ENCODE measurements at regions not wholly inside any gene's neighbourhood (a gene's known extent, or its start where the extent isn't known, plus 50 kb on each side); places are given as distances from the start of the nearest gene placed in this dataset.

DNA sequence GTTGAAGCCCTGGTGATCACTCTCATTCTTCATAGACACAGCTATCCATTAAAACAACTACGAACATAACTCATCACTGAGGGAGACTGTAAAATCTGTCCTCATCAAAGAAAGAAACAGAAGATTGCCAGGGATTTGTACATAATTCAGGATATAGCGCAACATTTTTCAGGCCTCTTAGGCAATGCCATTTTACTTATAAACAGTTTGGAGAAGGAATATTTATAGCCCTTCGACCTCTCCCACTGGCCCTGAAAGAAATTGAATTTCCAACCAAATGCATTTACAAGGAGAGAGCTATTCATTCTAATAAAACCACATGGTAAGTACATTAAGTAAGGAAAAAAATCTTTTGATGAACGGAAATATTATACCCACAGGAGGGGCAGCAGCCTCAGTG lies 295.0 kb downstream of the RAD51AP2 start:
- TF ChIP-seq, protein P1, sequence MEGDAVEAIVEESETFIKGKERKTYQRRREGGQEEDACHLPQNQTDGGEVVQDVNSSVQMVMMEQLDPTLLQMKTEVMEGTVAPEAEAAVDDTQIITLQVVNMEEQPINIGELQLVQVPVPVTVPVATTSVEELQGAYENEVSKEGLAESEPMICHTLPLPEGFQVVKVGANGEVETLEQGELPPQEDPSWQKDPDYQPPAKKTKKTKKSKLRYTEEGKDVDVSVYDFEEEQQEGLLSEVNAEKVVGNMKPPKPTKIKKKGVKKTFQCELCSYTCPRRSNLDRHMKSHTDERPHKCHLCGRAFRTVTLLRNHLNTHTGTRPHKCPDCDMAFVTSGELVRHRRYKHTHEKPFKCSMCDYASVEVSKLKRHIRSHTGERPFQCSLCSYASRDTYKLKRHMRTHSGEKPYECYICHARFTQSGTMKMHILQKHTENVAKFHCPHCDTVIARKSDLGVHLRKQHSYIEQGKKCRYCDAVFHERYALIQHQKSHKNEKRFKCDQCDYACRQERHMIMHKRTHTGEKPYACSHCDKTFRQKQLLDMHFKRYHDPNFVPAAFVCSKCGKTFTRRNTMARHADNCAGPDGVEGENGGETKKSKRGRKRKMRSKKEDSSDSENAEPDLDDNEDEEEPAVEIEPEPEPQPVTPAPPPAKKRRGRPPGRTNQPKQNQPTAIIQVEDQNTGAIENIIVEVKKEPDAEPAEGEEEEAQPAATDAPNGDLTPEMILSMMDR (IDR thresholded peaks at IDR 0.05) = no peak
- TF ChIP-seq POLR2AphosphoS5 (IDR thresholded peaks at IDR 0.05) (no peak), POLR2A (IDR thresholded peaks at IDR 0.05) (no peak)

All from sigmoid colon (tissue), 4 donors.